ENCODE measurements at regions not wholly inside any gene's neighbourhood (a gene's known extent, or its start where the extent isn't known, plus 50 kb on each side); places are given as distances from the start of the nearest gene placed in this dataset.
"Not testable (repeated sequence)": the region's sequence is repeated elsewhere in the genome, so short reads cannot be mapped to it uniquely, and the experiment has no call there.

DNA sequence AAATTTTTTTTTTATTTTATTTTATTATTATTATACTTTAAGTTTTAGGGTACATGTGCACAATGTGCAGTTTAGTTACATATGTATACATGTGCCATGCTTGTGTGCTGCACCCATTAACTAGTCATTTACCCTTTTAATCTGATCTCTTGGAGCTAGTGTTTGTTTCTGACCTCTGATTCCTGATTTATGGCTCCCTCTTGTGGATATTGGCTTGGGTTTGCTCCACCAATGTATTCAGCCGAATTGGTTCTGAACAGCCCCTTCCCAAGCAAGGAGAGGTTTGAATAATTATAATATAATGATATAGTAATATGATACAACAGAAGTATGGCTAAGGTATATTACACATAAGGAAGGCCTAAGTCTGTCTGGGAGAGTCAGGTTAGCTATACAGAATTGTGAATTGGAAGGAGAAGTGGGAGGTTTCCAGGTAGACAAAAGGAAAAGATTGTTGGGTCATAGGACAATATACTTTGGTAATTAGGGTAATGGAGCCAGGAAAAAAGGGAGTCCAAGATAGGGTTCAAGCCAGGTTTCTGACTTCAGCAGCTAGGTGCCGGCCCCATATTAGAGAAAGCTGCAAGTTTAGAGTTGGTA lies 53.1 kb upstream of the HMCN1 start:
- no peak for DNase-seq

- DNase-seq, result no peak
These were observed 53.7 kb upstream of the HMCN1 start for GRCh38 chr1:185680453-185680852.

DNA sequence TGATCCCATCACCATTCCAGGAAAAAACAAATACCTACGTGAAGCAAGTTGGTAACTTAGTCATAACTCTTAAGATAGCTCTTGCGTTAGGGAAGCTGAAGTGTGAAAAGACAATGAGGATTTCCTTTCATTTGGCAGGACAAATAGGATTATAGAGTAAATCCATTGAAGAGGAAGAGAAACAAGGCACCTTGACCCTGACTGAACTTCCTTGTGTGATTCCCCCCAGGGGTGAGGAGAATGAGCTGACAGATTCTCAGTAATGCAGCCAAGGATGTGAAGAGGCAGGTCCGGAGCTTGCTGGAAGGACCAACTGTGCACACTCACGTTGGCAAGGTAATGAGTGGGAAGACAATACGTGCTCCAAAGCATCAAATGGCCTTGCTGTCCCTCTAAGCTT lies 55.0 kb upstream of the HMCN1 start:
- DNase-seq, result no peak

- DNase-seq, result no peak
These were observed 57.2 kb upstream of the HMCN1 start for GRCh38 chr1:185676969-185677368.

GRCh38 chr1:185674201-185674600 lies 60.0 kb upstream of the HMCN1 start:
- no peak for DNase-seq

GRCh38 chr1:185672719-185673360 lies 61.4 kb upstream of the HMCN1 start:
- DNase-seq, result no peak

DNA sequence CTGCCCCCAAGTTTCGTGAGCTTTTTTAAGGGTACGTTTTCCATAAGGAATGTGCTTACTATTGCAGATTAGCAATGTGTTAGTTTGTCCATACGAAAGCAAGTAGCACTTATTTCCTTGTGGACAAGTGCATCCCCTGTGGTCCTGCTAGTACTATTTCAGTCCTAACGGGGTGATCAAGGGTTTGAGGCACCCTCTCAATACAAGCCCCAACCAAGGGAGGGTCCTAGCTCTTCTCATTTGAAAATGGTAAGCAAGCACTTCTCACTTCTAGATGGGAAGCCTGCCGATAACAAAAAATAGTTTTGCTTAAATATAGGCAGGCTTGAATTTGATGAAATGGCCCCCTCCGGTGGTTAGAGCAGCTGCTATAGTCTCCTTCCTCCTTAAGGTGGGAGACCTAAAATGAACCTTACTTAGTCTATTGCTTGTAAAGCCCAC lies 64.0 kb upstream of the HMCN1 start:
- DNase-seq, result peak; percentile 8

- no peak for DNase-seq
These were observed 66.2 kb upstream of the HMCN1 start for GRCh38 chr1:185668013-185668412.

DNA sequence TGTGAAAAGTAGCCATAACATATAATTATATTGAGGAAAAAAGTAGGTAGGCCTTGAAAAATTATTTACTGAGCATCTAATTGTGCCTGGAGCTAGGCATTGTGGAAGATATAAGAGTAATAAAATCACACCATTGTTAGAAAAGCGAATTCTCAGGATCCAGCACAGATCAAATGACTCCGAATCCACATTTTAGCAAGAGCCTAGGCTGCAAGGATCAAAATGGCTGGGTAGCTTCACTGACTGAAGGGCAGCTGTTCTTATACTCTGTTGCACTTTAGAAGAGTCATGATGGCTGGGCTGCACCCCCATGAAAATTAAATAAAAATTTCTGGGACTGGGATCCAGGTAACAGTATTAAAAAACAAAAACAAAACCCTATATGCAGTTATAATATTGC lies 67.6 kb upstream of the HMCN1 start:
- DNase-seq, result no peak

- DNase-seq, result no peak
These were observed 70.4 kb upstream of the HMCN1 start for GRCh38 chr1:185663771-185664296.

DNA sequence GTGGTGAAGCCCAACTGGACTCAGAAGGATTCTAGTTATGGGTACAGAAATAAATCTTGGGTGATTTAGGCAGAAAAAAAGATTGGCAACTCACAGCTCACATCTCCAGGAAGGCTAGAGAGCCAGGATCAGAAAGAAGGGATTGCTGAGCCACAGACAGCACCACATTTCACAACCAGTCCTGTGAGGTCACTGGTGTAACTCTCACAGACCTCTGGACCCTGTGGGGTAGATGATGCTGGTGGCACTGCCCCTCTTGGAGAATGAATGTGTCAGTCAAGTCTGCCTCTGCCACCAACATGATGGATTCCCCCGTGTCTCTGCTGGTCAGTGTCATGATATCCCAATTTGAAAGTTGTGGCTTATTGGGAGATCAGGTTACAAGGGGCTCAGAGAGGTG lies 70.9 kb upstream of the HMCN1 start:
- DNase-seq, result no peak

DNA sequence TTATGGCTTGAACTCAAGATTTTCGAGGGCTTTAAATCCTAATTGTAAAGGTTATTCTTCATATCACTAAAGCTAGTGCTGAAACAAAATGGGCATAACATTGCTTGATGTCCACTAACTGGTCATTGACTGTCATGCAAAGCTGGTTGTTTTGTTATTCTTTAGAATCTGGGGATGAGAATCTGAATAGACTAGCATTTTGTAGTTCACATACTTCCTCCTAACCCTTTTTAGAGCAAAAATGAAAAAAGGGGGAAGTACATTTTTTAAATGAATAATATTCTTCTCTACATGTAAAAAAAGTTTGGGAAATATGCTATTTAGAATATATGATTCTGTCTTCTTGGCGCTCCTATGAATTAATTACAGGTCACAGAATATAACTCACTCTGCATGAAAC lies 72.2 kb upstream of the HMCN1 start:
- DNase-seq, result no peak

DNA sequence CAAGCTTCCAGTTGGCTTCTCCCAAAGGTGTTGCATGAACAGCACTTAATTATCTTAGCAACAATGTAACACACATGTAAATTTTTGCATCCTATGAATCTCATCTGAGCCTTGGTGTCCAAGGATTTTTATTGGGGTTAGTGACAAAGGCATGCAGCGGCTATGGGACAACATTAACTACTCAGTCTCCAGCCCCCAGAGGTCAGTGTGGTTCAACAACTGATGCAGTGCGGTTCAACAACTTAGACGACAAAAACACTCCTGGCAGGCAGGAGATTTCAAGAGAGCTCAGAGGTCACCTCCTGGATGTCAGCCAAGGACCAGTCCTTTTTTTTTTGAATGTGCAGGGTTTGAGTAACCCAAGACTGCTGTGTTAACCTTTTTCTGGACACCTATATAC lies 77.5 kb upstream of the HMCN1 start:
- no peak for DNase-seq

DNA sequence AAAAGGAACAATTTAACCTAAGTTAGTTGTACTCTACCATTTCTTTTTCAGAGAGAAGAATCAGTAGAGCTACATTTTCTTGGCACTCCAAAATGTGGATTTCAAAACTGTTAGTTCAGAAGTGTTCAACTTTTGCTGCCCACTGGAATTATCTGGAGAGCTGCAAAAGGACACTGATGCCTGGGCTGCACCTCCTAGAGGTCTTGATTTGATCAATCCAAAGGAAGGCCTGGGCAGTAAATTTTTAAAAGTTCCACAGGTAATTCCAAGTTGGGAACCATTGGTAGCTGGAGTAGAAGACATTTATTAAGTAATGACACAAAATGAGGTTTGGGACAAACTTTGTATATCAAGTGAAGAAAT lies 79.3 kb upstream of the HMCN1 start:
- DNase-seq, result no peak

DNA sequence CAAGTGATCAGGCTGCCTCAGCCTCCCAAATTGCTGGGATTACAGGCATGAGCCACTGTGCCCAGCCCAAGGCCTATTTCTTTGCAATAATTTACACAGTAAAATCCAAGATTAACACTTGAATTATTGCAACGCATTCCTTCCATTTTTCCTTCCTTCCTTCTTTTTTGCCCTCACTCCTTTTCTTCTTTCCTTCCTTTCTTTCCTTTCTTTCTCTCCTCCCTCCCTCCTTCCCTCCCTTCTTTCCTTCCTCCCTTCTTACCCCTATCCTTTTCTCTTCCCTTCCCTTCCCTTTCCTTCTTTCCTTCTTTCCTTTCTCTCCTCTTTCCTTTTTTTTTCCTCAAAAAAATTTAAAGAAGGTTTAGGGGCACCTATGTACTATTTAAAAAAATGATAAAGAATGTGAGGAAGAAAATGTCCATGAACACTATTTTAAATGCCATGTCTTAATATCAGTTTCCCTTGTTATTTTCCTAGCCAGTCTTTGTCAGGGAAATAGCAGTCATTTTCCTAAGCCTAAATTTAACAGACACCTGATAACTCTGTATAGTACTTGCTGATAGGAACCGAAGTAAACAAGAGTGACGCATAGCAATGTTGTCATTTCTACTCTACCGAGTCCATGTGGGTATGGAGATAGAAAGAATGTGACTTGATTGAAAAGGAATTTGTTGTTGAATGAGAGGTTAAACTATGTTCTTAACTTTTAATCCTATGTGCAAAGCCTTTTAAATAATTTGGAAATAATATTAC lies 79.8 kb upstream of the HMCN1 start:
- no peak for DNase-seq

GRCh38 chr1:185653615-185654014 lies 80.6 kb upstream of the HMCN1 start:
- no peak for DNase-seq

- DNase-seq, result no peak
These were observed 81.8 kb upstream of the HMCN1 start for GRCh38 chr1:185652348-185652747.

DNA sequence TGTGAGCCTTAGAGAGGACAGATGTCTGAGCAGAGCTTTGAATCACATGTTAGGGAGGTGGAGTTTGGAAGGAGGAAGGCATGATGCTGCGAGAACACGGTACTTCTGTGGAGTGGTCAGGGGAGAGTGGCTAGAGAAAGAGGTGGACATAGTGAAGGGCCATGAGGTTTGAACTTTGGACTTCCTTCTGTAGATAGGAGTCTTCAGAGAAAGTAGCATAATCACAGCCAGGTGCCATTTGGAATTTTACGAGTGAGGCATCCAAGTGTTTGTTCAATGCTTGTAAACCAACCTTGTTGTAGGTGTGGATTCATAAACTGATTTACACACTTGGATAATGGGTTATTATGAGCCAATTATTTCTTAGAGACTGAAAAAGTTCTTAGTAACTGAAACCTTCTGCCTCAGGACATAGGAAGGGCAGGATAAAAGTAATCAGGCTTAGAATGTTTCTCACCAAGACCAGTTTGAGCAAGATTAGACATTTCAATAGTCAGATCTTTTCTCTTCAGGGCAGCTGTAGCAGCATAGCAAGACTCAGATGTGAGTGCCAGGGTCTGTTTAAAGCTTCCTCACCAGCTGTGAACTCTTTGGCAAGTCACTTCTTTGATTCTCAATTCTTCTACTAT lies 83.5 kb upstream of the HMCN1 start:
- DNase-seq, result no peak

- no peak for DNase-seq
These were observed 85.2 kb upstream of the HMCN1 start for GRCh38 chr1:185648858-185649589.

DNA sequence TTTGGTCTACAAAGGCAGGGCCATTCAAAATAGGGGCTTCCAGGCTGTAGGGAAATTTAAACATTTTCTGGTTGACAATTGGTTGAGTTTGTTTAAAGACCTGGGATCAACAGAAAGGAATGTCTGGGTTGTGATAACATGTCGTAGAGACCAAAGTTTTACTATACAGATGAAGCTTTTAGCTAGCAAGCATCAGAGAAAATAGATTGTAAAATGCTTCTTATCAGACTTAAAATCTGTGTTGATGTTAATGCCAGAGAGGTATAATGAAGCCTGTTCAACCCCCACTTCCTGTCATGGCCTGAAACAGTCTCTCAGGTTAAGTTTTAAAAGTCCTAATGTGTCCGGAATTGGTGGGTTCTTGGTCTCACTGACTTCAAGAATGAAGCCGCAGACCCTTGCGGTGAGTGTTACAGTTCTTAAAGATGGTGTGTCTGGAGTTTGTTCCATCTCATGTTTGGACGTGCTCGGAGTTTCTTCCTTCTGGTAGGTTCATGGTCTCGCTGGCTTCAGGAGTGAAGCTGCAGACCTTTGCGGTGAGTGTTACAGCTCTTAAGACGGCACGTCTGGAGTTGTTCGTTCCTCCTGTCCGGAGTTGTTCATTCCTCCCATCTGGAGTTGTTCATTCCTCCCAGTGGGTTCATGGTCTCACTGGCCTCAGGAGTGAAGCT lies 86.5 kb upstream of the HMCN1 start:
- not testable (repeated sequence) for DNase-seq

- no peak for DNase-seq
These were observed 87.9 kb upstream of the HMCN1 start for GRCh38 chr1:185646202-185646683.

DNA sequence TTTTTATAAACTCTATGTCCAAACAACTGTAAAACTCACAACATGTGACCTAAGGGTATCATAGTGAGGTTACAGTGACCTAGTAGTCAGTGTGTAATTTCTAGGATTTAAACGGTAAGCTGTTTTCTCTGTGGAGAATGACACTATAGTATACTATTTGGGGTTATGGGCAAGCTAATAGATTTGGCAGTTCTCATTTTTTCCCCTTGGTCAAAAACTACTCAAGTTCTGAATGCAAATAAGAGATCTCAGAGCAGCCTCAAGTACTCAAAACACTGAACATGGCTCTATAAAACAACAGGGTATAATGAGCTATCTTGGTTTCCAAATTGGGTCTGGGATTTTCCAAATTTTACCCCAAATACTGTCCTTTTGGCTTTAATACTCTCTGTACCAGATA lies 88.5 kb upstream of the HMCN1 start:
- no peak for DNase-seq
